ENCODE measurements at regions not wholly inside any gene's neighbourhood (a gene's known extent, or its start where the extent isn't known, plus 50 kb on each side); places are given as distances from the start of the nearest gene placed in this dataset.

- no peak for TF ChIP-seq EZH2 (IDR thresholded peaks at IDR 0.05)
- no peak for TF ChIP-seq POLR2AphosphoS5 (IDR thresholded peaks at IDR 0.05; ENCODE audit: borderline replicate concordance, low read depth, low read length)
Observed at GRCh38 chr13:70959035-70959775, 851.0 kb upstream of the KLHL1 start.

Measured in SK-N-MC (cell line).